ENCODE measurements at regions not wholly inside any gene's neighbourhood (a gene's known extent, or its start where the extent isn't known, plus 50 kb on each side); places are given as distances from the start of the nearest gene placed in this dataset.

- DNase-seq = no peak
Observed at GRCh38 chr11:113553235-113553634, 78.0 kb upstream of the DRD2 start.

- DNase-seq = no peak
Observed at GRCh38 chr11:113552271-113552670, 77.1 kb upstream of the DRD2 start.

- DNase-seq = peak; percentile 35
Observed at GRCh38 chr11:113551645-113552044, 76.4 kb upstream of the DRD2 start.

GRCh38 chr11:113549611-113550578 lies 74.7 kb upstream of the DRD2 start:
- DNase-seq = peak; percentile 52

GRCh38 chr11:113549061-113549460 lies 73.9 kb upstream of the DRD2 start:
- no peak for DNase-seq

DNA sequence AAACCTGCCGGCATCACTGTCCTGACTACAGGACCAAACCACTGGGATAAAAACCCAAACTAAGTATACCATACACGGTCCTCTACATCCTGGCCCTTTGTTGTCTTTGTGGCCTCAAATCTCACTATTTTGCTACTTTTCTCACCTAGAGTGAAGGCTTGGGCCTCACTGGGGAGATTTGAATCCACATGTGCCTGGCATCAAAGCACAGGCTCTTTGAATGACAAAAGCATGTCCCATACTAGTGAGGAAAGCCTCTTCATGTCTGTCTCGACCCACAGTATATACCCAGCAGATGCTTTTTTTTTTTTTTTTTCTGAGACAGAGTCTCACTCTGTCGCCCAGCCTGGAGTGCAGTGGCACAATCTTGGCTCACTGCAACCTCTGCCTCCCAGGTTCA lies 72.5 kb upstream of the DRD2 start:
- no peak for DNase-seq

GRCh38 chr11:113546757-113547507 lies 71.7 kb upstream of the DRD2 start:
- DNase-seq = peak; percentile 69

GRCh38 chr11:113542420-113542819 lies 67.2 kb upstream of the DRD2 start:
- DNase-seq = no peak

DNA sequence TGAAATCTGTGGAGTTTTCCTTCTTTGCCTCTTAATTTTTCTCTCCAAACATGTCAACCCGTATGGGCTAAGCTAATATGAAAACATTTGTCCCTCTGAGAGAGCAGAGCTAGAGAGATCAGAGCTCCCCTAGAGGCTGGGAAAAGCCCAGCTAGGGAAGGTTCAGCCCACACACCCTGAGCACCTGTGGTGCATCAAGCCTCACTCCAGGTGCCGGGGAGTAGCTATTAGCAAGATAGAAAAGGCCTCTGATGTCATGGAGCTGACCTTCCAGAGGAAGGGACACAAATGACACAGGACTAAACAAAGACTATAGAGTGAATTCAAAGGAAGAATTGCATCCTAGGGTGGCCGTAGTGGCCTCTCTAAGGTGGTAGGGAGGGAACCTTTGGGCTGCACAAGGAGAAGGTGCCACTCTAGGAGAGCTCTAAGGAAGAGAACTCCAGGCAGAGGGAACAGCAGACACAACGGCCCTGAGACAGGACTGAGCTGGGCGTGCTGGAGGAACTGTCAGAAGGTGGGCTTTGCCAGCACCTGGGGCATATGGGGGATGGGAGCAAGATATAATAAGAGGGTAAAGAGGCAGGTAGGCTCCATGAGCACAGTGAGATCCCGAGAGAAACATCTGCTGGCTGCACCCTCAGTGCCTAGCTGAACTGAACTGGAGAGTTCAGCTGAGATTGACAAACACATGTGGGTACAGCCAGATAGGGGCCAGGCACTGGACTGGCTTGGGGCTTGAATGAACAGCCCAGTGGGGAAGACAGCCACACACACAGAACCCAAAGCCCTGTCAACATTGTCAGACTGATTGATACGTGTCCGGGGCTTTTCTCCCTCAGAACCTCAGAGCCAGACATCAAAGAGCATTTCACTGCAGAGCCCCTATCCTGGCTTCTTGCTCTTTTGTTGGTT lies 65.5 kb upstream of the DRD2 start:
- DNase-seq = no peak

- DNase-seq = no peak
Observed at GRCh38 chr11:113538451-113539412, 63.5 kb upstream of the DRD2 start.

DNA sequence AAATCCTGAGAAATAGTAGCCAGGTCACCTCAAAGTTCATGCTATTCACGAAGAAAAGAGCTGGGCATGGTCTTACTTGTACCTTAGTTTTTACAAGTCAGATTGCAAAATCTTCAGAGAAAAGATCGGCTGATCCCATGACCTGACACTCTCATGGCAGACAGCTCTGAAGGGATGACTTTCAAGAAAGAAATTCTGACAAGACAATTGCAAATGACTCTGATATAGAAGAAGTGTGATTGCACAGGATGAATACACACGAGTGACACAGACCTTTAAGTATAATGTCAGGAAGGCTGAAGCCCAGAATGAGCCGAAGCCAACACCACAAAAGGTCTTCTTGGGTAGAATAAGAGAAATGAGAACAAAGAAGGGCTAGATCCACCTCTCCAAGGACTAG lies 59.4 kb upstream of the DRD2 start:
- no peak for DNase-seq

DNA sequence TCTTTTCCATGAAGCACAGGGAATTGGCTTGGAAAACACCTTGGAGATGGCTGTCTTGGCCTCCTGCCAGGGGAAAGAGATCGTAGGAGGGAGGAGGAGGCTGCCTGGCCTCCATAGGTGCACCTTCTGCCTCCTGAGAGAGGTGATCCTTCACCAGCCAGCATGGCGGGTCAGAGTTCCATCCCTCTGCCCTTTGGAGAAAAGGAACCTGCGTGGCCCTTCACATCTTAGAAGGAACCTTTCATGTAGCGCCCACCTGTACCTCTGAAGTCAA lies 58.2 kb upstream of the DRD2 start:
- no peak for DNase-seq

- DNase-seq = peak; percentile 89
Observed at GRCh38 chr11:113532697-113533424, 57.7 kb upstream of the DRD2 start.

GRCh38 chr11:113531575-113532451 lies 56.6 kb upstream of the DRD2 start:
- DNase-seq = no peak

DNA sequence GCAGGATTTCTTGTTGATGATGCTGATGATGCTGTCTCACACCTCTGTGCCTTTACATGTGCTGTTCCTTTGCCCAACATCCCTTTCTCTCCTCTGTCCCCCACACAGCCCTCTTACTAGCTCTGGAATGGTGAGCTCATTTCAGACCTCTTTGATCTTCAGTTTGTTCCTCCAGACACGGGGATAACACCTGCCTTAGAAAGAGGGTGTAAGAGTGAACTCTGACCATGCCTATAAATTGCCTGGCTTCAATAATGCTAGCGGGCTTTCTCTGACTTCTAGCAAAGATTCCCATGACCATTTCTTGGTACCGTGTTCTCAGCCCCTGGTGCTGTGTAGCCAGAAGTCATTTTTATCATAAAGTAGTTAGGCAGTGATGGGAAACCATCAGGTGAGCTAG lies 55.9 kb upstream of the DRD2 start:
- no peak for DNase-seq

DNA sequence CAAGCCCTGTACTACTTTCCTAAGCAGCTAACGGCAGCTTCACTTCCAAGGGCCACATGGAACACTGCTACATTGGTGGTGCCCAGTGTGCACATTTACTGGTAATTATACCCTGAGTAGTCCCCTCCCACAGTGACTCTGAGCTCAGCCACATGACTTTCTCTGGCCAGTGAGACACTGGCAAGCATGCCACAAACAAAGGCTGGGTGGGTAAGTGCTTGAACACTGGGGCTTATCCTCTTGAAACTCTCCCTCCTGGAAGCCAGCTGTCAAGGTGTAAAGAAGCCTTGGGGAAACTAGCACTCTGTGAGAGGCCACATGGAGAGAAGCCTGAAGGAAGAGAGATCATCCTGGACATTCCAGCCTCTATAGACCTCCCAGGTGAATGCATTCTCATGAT lies 54.4 kb upstream of the DRD2 start:
- no peak for DNase-seq

DNA sequence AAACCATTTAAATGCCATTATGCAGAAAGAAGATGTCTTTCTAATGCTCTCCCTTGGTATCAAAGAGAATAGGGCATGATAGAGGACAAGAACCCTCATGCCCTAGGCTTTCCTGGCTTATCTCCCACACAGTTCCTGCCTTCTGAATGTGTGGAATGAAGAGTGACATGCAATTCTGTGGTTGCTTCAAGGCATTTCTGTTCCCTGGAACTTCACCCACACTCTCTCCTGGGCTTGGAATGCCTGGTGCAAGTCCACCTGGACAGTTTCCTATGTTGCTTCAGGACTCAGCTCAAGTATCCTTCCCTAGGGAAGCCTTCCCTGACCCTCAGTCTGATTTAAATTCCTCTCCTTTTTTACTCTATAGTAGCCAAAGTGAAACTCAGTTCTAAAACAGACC lies 53.8 kb upstream of the DRD2 start:
- DNase-seq = no peak

DNA sequence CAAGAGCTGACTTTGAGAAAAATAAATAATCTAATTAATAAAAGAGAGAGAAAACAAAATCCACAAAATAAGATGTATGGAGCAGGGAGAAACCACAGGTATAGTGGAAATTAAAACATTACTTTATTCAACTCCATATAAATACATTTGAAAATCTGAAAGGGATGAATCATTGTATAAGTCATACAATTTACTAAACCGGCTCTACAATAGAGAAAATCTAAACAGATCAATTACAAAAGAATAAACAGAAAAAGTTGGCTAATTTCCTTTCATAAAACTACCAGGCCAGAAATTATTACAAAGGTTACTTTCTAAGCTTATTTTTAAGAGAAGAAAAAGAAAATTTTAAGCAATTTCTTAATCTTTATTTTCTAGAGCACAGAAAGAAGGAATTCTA lies 51.3 kb upstream of the DRD2 start:
- no peak for DNase-seq

All from OCI-M1 (cell line).